Femur (tissue), 1 donor: ENCODE measurements at regions not wholly inside any gene's neighbourhood (a gene's known extent, or its start where the extent isn't known, plus 50 kb on each side); places are given as distances from the start of the nearest gene placed in this dataset.

Experiments used
- DNase-seq: peaks from one replicate; pipeline ENCODE4 v3.0.0-alpha.2; 2017

GRCh38 chr12:25835385-25835784, 123.1 kb upstream of the RASSF8 start:
- no peak for DNase-seq

- no peak for DNase-seq
Measured at GRCh38 chr12:25838007-25838406, 120.5 kb upstream of the RASSF8 start.

- no peak for DNase-seq
Measured at GRCh38 chr12:25839470-25839869, 119.0 kb upstream of the RASSF8 start.

GRCh38 chr12:25840678-25841465, 117.6 kb upstream of the RASSF8 start:
- DNase-seq = no peak

- DNase-seq = no peak
Measured at GRCh38 chr12:25842254-25842653, 116.2 kb upstream of the RASSF8 start.

GRCh38 chr12:25843976-25844375, 114.5 kb upstream of the RASSF8 start:
- no peak for DNase-seq

- no peak for DNase-seq
Measured at GRCh38 chr12:25845415-25845814, 113.1 kb upstream of the RASSF8 start.

GRCh38 chr12:25852792-25853191, 105.7 kb upstream of the RASSF8 start:
- DNase-seq = no peak

- DNase-seq = no peak
Measured at GRCh38 chr12:25853316-25854095, 105.0 kb upstream of the RASSF8 start.

- DNase-seq = no peak
Measured at GRCh38 chr12:25854991-25855390, 103.5 kb upstream of the RASSF8 start.

- DNase-seq = no peak
Measured at GRCh38 chr12:25855716-25856115, 102.8 kb upstream of the RASSF8 start.

- no peak for DNase-seq
Measured at GRCh38 chr12:25859976-25860375, 98.5 kb upstream of the RASSF8 start.

- DNase-seq = no peak
Measured at GRCh38 chr12:25861226-25861625, 97.3 kb upstream of the RASSF8 start.

GRCh38 chr12:25864306-25865276, 93.9 kb upstream of the RASSF8 start:
- DNase-seq = no peak

GRCh38 chr12:25866586-25867378, 91.7 kb upstream of the RASSF8 start:
- no peak for DNase-seq

- DNase-seq = no peak
Measured at GRCh38 chr12:25868193-25868592, 90.3 kb upstream of the RASSF8 start.

- DNase-seq = no peak
Measured at GRCh38 chr12:25872137-25872536, 86.3 kb upstream of the RASSF8 start.

- DNase-seq = no peak
Measured at GRCh38 chr12:25875661-25876060, 82.8 kb upstream of the RASSF8 start.

- no peak for DNase-seq
Measured at GRCh38 chr12:25876383-25877045, 82.0 kb upstream of the RASSF8 start.

- no peak for DNase-seq
Measured at GRCh38 chr12:25877446-25877845, 81.0 kb upstream of the RASSF8 start.

- DNase-seq = no peak
Measured at GRCh38 chr12:25882266-25882665, 76.2 kb upstream of the RASSF8 start.
